WTC11 (cell line): ENCODE measurements at regions not wholly inside any gene's neighbourhood (a gene's known extent, or its start where the extent isn't known, plus 50 kb on each side); places are given as distances from the start of the nearest gene placed in this dataset.
"Not testable (repeated sequence)": the region's sequence is repeated elsewhere in the genome, so short reads cannot be mapped to it uniquely, and the experiment has no call there.

Source experiments
- ATAC-seq: fragments of 200-7000 bp; cut with Tn5 transposase; 2 replicates; pipeline ENCODE4 v1.10.0; 2021; ENCODE audit warnings: mild to moderate bottlenecking, moderate library complexity
- CTCF ChIA-PET: fragments of 300-600 bp; sonication (Branson Sonifier 250); formaldehyde crosslinking; loops from one replicate; lab custom pipeline; 2021; ENCODE audit warnings: antibody characterized with exemption; lab: Charles Lee
- POLR2A ChIA-PET: fragments of 350-600 bp; sonication (Branson Sonifier 250); formaldehyde crosslinking; loops from one replicate; lab custom pipeline; 2021; ENCODE audit warnings: antibody characterized with exemption; lab: Charles Lee
- DNase-seq: peaks from one replicate; pipeline ENCODE4 v3.0.0; 2021; ENCODE audit warnings: low spot score
- H3K27ac Mint-ChIP-seq: 2 replicates; pipeline ENCODE4 v1.8.0; 2021; ENCODE audit warnings: mixed read lengths
- H3K27me3 Mint-ChIP-seq: 2 replicates; pipeline ENCODE4 v1.8.0; 2021; ENCODE audit warnings: low read depth, mild to moderate bottlenecking, moderate library complexity, mixed read lengths
- H3K36me3 Mint-ChIP-seq: 2 replicates; pipeline ENCODE4 v1.8.0; 2021; ENCODE audit warnings: mixed read lengths
- H3K4me1 Mint-ChIP-seq: 2 replicates; pipeline ENCODE4 v1.8.0; 2022; ENCODE audit warnings: mixed read lengths
- H3K4me3 Mint-ChIP-seq: 2 replicates; pipeline ENCODE4 v1.8.0; 2021; ENCODE audit warnings: mild to moderate bottlenecking, moderate library complexity, mixed read lengths
- H3K9me3 Mint-ChIP-seq: 2 replicates; pipeline ENCODE4 v1.8.0; 2021; ENCODE audit warnings: mixed read lengths
- E2F5 ChIP-seq: sonication (generic); formaldehyde crosslinking; IDR thresholded peaks from 2 replicates; pipeline ENCODE4 v1.8.1; 2022; ENCODE audit warnings: mild to moderate bottlenecking, moderate library complexity, missing genetic modification reagents
- ESRRA ChIP-seq: sonication (generic); formaldehyde crosslinking; IDR thresholded peaks from 2 replicates; pipeline ENCODE4 v1.8.1; 2022; ENCODE audit warnings: mild to moderate bottlenecking, missing genetic modification reagents, borderline replicate concordance
- FOXJ3 ChIP-seq: sonication (generic); formaldehyde crosslinking; IDR thresholded peaks from 2 replicates; pipeline ENCODE4 v1.9.0; 2021; ENCODE audit warnings: missing genetic modification reagents, mild to moderate bottlenecking, borderline replicate concordance
- HMGA2 ChIP-seq: fragments of 250-450 bp; sonication (Bioruptor Pico); IDR thresholded peaks from 2 replicates; pipeline ENCODE4 v1.4.0; 2021; ENCODE audit warnings: mild to moderate bottlenecking, moderate library complexity
- JAZF1 ChIP-seq: fragments of 250-450 bp; sonication (Bioruptor Pico); IDR thresholded peaks from 2 replicates; pipeline ENCODE4 v1.9.0; 2021; ENCODE audit warnings: moderate library complexity, mild to moderate bottlenecking, inconsistent platforms
- MXD4 ChIP-seq: fragments of 250-450 bp; sonication (Bioruptor Pico); IDR thresholded peaks from 2 replicates; pipeline ENCODE4 v1.8.0; 2021; ENCODE audit warnings: mild to moderate bottlenecking, moderate library complexity, borderline replicate concordance
- NR1H2 ChIP-seq: sonication (generic); formaldehyde crosslinking; IDR thresholded peaks from 2 replicates; pipeline ENCODE4 v1.9.0; 2021; ENCODE audit warnings: mild to moderate bottlenecking, moderate library complexity, missing genetic modification reagents
- USF2 ChIP-seq: sonication (generic); formaldehyde crosslinking; IDR thresholded peaks from 2 replicates; pipeline ENCODE4 v1.8.1; 2023; ENCODE audit warnings: mild to moderate bottlenecking, missing genetic modification reagents, moderate library complexity
- ZNF232 ChIP-seq: sonication (generic); formaldehyde crosslinking; IDR thresholded peaks from 2 replicates; pipeline ENCODE4 v1.8.0; 2022; ENCODE audit warnings: mild to moderate bottlenecking, missing genetic modification reagents
- TF ChIP-seq, protein P1 (sequence below): sonication (generic); formaldehyde crosslinking; IDR thresholded peaks from 2 replicates; pipeline ENCODE4 v1.8.1; 2023; ENCODE audit warnings: mild to moderate bottlenecking, missing genetic modification reagents, borderline replicate concordance
- TF ChIP-seq, protein P2 (sequence below): sonication (generic); formaldehyde crosslinking; IDR thresholded peaks from 2 replicates; pipeline ENCODE4 v1.8.0; 2023; ENCODE audit warnings: missing genetic modification reagents, mild to moderate bottlenecking, borderline replicate concordance

DNA sequence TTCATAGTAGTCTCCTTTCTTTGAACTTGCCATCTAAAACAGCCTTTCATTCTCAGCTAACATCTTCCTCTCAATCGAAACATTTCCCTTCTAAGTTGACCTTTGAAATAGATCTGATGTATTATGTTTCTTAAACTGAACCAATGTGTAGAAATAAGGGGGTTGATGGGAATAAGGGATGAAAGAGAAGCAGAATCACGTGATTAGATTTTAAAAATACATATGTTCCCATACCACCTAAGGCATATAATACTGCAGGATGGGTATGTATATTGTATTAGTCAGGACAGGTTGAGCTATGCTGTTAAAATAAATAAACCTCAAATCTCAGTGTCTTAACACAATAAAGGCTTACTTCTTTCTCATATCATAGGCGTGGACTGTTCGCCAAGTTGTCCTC lies 207.5 kb upstream of the SRD5A2 start:
- peaks cover 18% of the 10 kb centered on the region for H3K36me3 Mint-ChIP-seq
- no peak overlapping the region for H3K4me3 Mint-ChIP-seq
- CTCF ChIA-PET, result no interaction called here
- H3K9me3 Mint-ChIP-seq, result peaks cover 35% of the 10 kb centered on the region
- peaks cover 7% of the 10 kb centered on the region for H3K4me1 Mint-ChIP-seq
- H3K27me3 Mint-ChIP-seq, result no peaks in the 10 kb centered on the region; the same call in 1 of the 2 replicates
- TF ChIP-seq, protein P1, sequence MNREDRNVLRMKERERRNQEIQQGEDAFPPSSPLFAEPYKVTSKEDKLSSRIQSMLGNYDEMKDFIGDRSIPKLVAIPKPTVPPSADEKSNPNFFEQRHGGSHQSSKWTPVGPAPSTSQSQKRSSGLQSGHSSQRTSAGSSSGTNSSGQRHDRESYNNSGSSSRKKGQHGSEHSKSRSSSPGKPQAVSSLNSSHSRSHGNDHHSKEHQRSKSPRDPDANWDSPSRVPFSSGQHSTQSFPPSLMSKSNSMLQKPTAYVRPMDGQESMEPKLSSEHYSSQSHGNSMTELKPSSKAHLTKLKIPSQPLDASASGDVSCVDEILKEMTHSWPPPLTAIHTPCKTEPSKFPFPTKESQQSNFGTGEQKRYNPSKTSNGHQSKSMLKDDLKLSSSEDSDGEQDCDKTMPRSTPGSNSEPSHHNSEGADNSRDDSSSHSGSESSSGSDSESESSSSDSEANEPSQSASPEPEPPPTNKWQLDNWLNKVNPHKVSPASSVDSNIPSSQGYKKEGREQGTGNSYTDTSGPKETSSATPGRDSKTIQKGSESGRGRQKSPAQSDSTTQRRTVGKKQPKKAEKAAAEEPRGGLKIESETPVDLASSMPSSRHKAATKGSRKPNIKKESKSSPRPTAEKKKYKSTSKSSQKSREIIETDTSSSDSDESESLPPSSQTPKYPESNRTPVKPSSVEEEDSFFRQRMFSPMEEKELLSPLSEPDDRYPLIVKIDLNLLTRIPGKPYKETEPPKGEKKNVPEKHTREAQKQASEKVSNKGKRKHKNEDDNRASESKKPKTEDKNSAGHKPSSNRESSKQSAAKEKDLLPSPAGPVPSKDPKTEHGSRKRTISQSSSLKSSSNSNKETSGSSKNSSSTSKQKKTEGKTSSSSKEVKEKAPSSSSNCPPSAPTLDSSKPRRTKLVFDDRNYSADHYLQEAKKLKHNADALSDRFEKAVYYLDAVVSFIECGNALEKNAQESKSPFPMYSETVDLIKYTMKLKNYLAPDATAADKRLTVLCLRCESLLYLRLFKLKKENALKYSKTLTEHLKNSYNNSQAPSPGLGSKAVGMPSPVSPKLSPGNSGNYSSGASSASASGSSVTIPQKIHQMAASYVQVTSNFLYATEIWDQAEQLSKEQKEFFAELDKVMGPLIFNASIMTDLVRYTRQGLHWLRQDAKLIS (CRISPR knock-in tag), result no peak
- DNase-seq (no peak), ATAC-seq (no peak)
- POLR2A ChIA-PET, result no interaction called here
- no peak overlapping the region for H3K27ac Mint-ChIP-seq

DNA sequence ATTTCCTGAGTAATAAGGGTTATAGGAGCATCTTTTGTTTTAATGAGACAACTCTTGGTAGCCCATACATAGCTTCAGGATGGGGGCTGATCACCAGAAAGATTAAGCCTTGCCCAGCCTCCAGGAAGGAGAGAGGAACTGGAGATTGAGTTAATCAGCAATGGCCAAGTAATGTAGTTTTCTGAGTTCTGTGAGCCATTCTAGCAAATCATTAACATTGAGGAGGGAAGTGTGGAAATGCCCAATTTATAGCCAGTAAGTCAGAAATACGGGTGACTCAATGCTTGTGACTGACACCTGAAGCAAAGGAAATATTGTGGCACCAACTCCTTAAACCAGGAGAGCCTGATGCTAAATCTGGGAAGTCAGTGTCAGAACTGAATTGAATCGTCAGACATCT lies 205.1 kb upstream of the SRD5A2 start:
- H3K36me3 Mint-ChIP-seq, result peaks cover 34% of the 10 kb centered on the region
- TF ChIP-seq FOXJ3, result no peak
- no peak for TF ChIP-seq USF2
- H3K9me3 Mint-ChIP-seq, result peaks cover 57% of the 10 kb centered on the region

DNA sequence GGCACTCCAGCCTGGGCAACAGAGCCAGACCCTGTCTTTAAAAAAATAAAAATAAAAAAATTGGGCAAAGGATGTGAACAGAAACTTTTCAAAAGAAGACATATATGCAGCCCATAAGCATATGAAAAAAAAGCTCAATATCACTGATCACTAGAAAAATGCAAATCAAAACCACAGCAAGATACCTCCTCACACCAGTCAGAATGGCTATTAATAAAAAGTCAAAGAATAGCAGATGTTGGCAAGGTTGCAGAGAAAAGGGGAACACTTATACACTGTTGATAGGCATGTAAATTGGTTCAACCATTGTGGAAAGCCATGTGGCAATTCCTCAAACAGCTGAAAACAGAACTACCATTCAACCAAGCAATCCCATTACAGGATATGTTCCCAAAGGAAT lies 204.1 kb upstream of the SRD5A2 start:
- ATAC-seq (no peak), DNase-seq (no peak)
- Mint-ChIP-seq H3K4me1 (peaks cover 7% of the 10 kb centered on the region), H3K36me3 (peaks cover 34% of the 10 kb centered on the region), H3K4me3 (no peak overlapping the region), H3K27me3 (peaks cover 5% of the 10 kb centered on the region), H3K27ac (no peak overlapping the region), H3K9me3 (peaks cover 66% of the 10 kb centered on the region)
- TF ChIP-seq ZNF232 (CRISPR knock-in tag) (no peak), MXD4 (CRISPR knock-in tag) (no peak)
- ChIA-PET POLR2A (no interaction called here), CTCF (no interaction called here)

More for the DNA sequence above, 205.1 kb upstream of the SRD5A2 start:
- DNase-seq (no peak), ATAC-seq (no peak)
- Mint-ChIP-seq H3K27me3 (peaks cover 3% of the 10 kb centered on the region), H3K4me1 (peaks cover 7% of the 10 kb centered on the region), H3K27ac (no peak overlapping the region), H3K4me3 (no peak overlapping the region)
- ChIA-PET POLR2A (no interaction called here), CTCF (no interaction called here)

DNA sequence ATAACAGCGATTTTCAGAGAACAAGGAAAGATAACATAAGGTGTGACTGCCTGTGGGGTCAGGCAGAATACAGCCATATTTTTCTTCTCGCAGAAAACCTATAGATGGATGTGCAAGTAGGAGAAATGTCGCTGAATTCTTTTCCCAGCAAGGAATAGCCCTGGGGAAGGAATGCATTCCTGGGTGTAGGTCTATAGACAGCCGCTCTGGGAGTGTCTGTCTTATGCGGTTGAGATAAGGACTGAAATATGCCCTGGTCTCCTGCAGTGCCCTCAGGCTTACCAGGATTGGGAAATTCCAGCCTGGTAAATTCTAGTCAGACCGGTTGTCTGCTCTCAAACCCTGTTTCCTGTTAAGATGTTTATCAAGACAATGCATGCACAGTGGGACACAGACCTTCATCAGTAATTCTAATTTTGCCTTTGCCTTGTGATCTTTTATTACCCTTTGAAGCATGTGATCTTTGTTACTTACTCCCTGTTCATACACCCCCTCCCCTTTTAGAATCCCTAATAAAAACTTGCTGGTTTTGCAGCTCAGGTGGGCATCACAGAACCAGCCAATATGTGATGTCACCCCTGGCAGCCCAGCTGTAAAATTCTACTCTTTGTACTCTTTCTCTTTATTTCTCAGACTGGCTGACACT lies 202.8 kb upstream of the SRD5A2 start:
- CTCF ChIA-PET, H3K27ac Mint-ChIP-seq: not testable (repeated sequence)
- H3K9me3 Mint-ChIP-seq, result peaks cover 70% of the 10 kb centered on the region

DNA sequence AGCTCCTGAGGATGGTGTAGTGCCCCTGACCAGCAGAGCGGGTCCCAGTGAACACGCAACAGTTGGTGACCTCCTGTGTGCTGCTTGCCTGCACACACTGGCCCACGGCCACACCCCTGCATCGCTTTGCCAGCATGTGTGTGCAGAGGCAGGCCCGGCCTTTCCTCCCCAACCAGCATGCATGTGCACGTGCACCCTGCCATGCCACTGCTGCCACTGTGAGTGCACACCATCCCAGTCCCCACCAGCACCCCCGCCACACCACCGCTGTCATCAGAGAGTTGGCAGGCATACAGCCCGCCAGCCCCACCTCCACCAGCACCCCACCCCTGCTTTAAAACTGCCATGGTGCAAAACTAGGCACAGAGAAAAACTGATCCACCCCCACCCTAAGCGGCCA lies 197.4 kb upstream of the SRD5A2 start:
- CTCF ChIA-PET, result interaction anchor here (0.6 kb wide), 1 partner anchor 591 kb away, joined by 3 read pairs; no protein-coding TSS in a partner anchor
- peaks cover 36% of the 10 kb centered on the region for H3K9me3 Mint-ChIP-seq
- H3K36me3 Mint-ChIP-seq, result peaks cover 14% of the 10 kb centered on the region
- DNase-seq (no peak), ATAC-seq (no peak)
- no peak overlapping the region for H3K4me3 Mint-ChIP-seq
- no peaks in the 10 kb centered on the region for H3K4me1 Mint-ChIP-seq
- no peak overlapping the region for H3K27ac Mint-ChIP-seq
- H3K27me3 Mint-ChIP-seq, result peaks cover 5% of the 10 kb centered on the region
- TF ChIP-seq HMGA2 (CRISPR knock-in tag) (no peak), ESRRA (CRISPR knock-in tag) (no peak), E2F5 (CRISPR knock-in tag) (no peak), JAZF1 (CRISPR knock-in tag) (no peak), NR1H2 (CRISPR knock-in tag) (no peak)
- TF ChIP-seq, protein P2, sequence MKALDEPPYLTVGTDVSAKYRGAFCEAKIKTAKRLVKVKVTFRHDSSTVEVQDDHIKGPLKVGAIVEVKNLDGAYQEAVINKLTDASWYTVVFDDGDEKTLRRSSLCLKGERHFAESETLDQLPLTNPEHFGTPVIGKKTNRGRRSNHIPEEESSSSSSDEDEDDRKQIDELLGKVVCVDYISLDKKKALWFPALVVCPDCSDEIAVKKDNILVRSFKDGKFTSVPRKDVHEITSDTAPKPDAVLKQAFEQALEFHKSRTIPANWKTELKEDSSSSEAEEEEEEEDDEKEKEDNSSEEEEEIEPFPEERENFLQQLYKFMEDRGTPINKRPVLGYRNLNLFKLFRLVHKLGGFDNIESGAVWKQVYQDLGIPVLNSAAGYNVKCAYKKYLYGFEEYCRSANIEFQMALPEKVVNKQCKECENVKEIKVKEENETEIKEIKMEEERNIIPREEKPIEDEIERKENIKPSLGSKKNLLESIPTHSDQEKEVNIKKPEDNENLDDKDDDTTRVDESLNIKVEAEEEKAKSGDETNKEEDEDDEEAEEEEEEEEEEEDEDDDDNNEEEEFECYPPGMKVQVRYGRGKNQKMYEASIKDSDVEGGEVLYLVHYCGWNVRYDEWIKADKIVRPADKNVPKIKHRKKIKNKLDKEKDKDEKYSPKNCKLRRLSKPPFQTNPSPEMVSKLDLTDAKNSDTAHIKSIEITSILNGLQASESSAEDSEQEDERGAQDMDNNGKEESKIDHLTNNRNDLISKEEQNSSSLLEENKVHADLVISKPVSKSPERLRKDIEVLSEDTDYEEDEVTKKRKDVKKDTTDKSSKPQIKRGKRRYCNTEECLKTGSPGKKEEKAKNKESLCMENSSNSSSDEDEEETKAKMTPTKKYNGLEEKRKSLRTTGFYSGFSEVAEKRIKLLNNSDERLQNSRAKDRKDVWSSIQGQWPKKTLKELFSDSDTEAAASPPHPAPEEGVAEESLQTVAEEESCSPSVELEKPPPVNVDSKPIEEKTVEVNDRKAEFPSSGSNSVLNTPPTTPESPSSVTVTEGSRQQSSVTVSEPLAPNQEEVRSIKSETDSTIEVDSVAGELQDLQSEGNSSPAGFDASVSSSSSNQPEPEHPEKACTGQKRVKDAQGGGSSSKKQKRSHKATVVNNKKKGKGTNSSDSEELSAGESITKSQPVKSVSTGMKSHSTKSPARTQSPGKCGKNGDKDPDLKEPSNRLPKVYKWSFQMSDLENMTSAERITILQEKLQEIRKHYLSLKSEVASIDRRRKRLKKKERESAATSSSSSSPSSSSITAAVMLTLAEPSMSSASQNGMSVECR (CRISPR knock-in tag), result no peak
- POLR2A ChIA-PET, result no interaction called here

More for the DNA sequence above, 202.8 kb upstream of the SRD5A2 start:
- DNase-seq, ATAC-seq, POLR2A ChIA-PET, H3K27me3 Mint-ChIP-seq, H3K4me3 Mint-ChIP-seq, H3K4me1 Mint-ChIP-seq: not testable (repeated sequence)
- H3K36me3 Mint-ChIP-seq, result peaks cover 34% of the 10 kb centered on the region
